HCT116 (cell line): ENCODE measurements at regions not wholly inside any gene's neighbourhood (a gene's known extent, or its start where the extent isn't known, plus 50 kb on each side); places are given as distances from the start of the nearest gene placed in this dataset.

Experiments
- ATAC-seq: fragments of 200-7000 bp; cut with Tn5 transposase; 2 replicates; pipeline ENCODE4 v1.9.1; 2020; ENCODE audit warnings: mild to moderate bottlenecking, moderate library complexity
- BruUV-seq: library from RNA; stranded (reverse); fragments of 400-500 nt; replicated peaks from 2 replicates; lab custom pipeline; 2021; lab: Mats Ljungman, UMichigan
- CTCF ChIA-PET: fragments of 300-600 bp; sonication (Branson Sonifier 250); formaldehyde crosslinking; loops from one replicate; lab custom pipeline; 2021; ENCODE audit warnings: antibody characterized with exemption; lab: Charles Lee
- POLR2A ChIA-PET: fragments of 300-600, 350-600 bp; sonication (Branson Sonifier 250); formaldehyde crosslinking; loops from one replicate; lab custom pipeline; 2021; ENCODE audit warnings: antibody characterized with exemption; lab: Charles Lee
- RAD21 ChIA-PET, 2 experiments: fragments of 300-600 bp; sonication (Branson Sonifier 250); formaldehyde crosslinking; loops; one replicate each; lab custom pipeline; 2023; ENCODE audit warnings: low total read pairs in 2 of 2; ENCODE audit not compliant: uncharacterized antibody in 2 of 2, unreplicated experiment in 2 of 2, low non-redundant PET in 1 of 2; lab: Charles Lee
- DNase-seq: peaks from one replicate; pipeline ENCODE4 v3.0.0-alpha.2; 2010; ENCODE audit warnings: low read depth, low spot score
- H2AFZ ChIP-seq: fragments of 200-600 bp; shearing (Covaris generic), sonication (generic); 2 replicates; pipeline ENCODE4 v1.6.1; 2017; ENCODE audit warnings: low read depth, mixed run types, mixed read lengths, antibody characterized with exemption, low read length; ENCODE audit not compliant: poor library complexity, severe bottlenecking
- H3K27ac ChIP-seq: 2 replicates; pipeline ENCODE4 v1.5.1; 2012; ENCODE audit warnings: low read depth, low read length
- H3K27me3 ChIP-seq: fragments of 200-600 bp; sonication (generic); 2 replicates; pipeline ENCODE4 v1.6.1; 2016; ENCODE audit warnings: mixed run types, low read length, mixed read lengths; ENCODE audit not compliant: insufficient read depth
- H3K36me3 ChIP-seq, 2 experiments: fragments of 200-500 bp in 1 of 2; fragments of 200-600 bp in 1 of 2; sonication (Bioruptor generic) in 1 of 2; sonication (generic) in 1 of 2; 2 replicates each; pipeline versions ENCODE4 v1.5.1 to v1.6.1; 2014 to 2016; ENCODE audit warnings: low read length in 2 of 2, inconsistent platforms in 1 of 2, mixed read lengths in 1 of 2, mixed run types in 1 of 2; ENCODE audit not compliant: insufficient read depth in 2 of 2, control insufficient read depth in 1 of 2
- H3K4me1 ChIP-seq, 2 experiments: fragments of 200-600 bp in 1 of 2; sonication (generic) in 1 of 2; 2 replicates each; pipeline versions ENCODE4 v1.5.1 to v1.6.1; 2012 to 2017; ENCODE audit warnings: low read length in 2 of 2, inconsistent platforms in 1 of 2, mild to moderate bottlenecking in 1 of 2, mixed read lengths in 1 of 2, mixed run types in 1 of 2, moderate library complexity in 1 of 2; ENCODE audit not compliant: insufficient read depth in 2 of 2, control insufficient read depth in 1 of 2
- H3K4me2 ChIP-seq: fragments of 200-600 bp; sonication (generic); 2 replicates; pipeline ENCODE4 v1.6.1; 2017; ENCODE audit warnings: mixed run types, low read length, mixed read lengths
- H3K4me3 ChIP-seq, 2 experiments: fragments of 200-600 bp in 1 of 2; sonication (generic) in 1 of 2; replicated peaks in 1 of 2; 2 replicates each; pipeline ENCODE4 v1.5.1; 2011 to 2016; ENCODE audit warnings: low read length in 2 of 2, control low read depth in 1 of 2, low read depth in 1 of 2, mild to moderate bottlenecking in 1 of 2, mixed read lengths in 1 of 2, mixed run types in 1 of 2
- H3K79me2 ChIP-seq: fragments of 200-600 bp; sonication (generic); 2 replicates; pipeline ENCODE4 v1.6.1; 2017; ENCODE audit warnings: mild to moderate bottlenecking, mixed run types, low read length, moderate library complexity, mixed read lengths; ENCODE audit not compliant: insufficient read depth
- H3K9ac ChIP-seq: fragments of 200-600 bp; sonication (generic); 2 replicates; pipeline ENCODE4 v1.6.1; 2016; ENCODE audit warnings: low read length, mixed read lengths
- H3K9me2 ChIP-seq: fragments of 200-600 bp; sonication (generic), shearing (Covaris generic); 2 replicates; pipeline ENCODE4 v1.6.1; 2017; ENCODE audit warnings: mixed run types, mild to moderate bottlenecking, moderate library complexity; ENCODE audit not compliant: insufficient read depth
- H3K9me3 ChIP-seq, 2 experiments: fragments of 200-500 bp in 1 of 2; fragments of 200-600 bp in 1 of 2; sonication (Bioruptor generic) in 1 of 2; sonication (generic) in 1 of 2; 2 replicates each; pipeline ENCODE4 v1.6.1; 2014 to 2017; ENCODE audit warnings: low read length in 2 of 2, mixed read lengths in 2 of 2, inconsistent platforms in 1 of 2, low read depth in 1 of 2, mild to moderate bottlenecking in 1 of 2, mixed run types in 1 of 2, moderate library complexity in 1 of 2; ENCODE audit not compliant: control insufficient read depth in 1 of 2, insufficient read depth in 1 of 2
- H4K20me1 ChIP-seq: fragments of 200-600 bp; sonication (generic), shearing (Covaris generic); 2 replicates; pipeline ENCODE4 v1.6.1; 2017; ENCODE audit warnings: mixed run types, mild to moderate bottlenecking, moderate library complexity; ENCODE audit not compliant: insufficient read depth
- CEBPB ChIP-seq: IDR thresholded peaks from 2 replicates; pipeline ENCODE4 v1.6.1; 2012; ENCODE audit warnings: low read depth
- CTCF ChIP-seq, 3 experiments: fragments of 200-600 bp in 1 of 3; sonication (generic) in 1 of 3; IDR thresholded peaks in 2 of 3; conservative IDR thresholded peaks in 1 of 3; 2 replicates each; pipeline ENCODE4 v1.5.1; 2012 to 2017; ENCODE audit warnings: low read depth in 2 of 3, low read length in 2 of 3, antibody characterized with exemption in 1 of 3, borderline replicate concordance in 1 of 3, control low read depth in 1 of 3, mild to moderate bottlenecking in 1 of 3, mixed read lengths in 1 of 3, mixed run types in 1 of 3, moderate library complexity in 1 of 3; ENCODE audit not compliant: insufficient read depth in 1 of 3
- ELF1 ChIP-seq: IDR thresholded peaks from 2 replicates; pipeline ENCODE4 v1.6.1; 2012; ENCODE audit warnings: low read depth, borderline replicate concordance
- EZH2phosphoT487 ChIP-seq: fragments of 200-600 bp; IDR thresholded peaks from 2 replicates; pipeline ENCODE4 v1.6.1; 2018; ENCODE audit warnings: antibody characterized with exemption, borderline replicate concordance
- FOSL1 ChIP-seq: IDR thresholded peaks from 2 replicates; pipeline ENCODE4 v1.6.1; 2012; ENCODE audit warnings: low read depth
- POLR2A ChIP-seq: IDR thresholded peaks from 2 replicates; pipeline ENCODE4 v1.7.0; 2011; ENCODE audit warnings: borderline replicate concordance; ENCODE audit not compliant: insufficient read depth, insufficient read length; ENCODE audit errors: extremely low read depth
- POLR2AphosphoS5 ChIP-seq: IDR thresholded peaks from 2 replicates; pipeline ENCODE4 v1.6.1; 2011; ENCODE audit warnings: mild to moderate bottlenecking, low read depth, low read length, moderate library complexity
- RAD21 ChIP-seq: IDR thresholded peaks from 2 replicates; pipeline ENCODE4 v1.6.1; 2012; ENCODE audit warnings: low read depth, mild to moderate bottlenecking
- REST ChIP-seq: IDR thresholded peaks from 2 replicates; pipeline ENCODE4 v1.6.1; 2012; ENCODE audit warnings: low read depth
- SIN3A ChIP-seq: IDR thresholded peaks from 2 replicates; pipeline ENCODE4 v1.6.1; 2012; ENCODE audit warnings: low read depth
- SP1 ChIP-seq: IDR thresholded peaks from 2 replicates; pipeline ENCODE4 v1.6.1; 2012; ENCODE audit warnings: low read depth
- SRF ChIP-seq: IDR thresholded peaks from 2 replicates; pipeline ENCODE4 v1.6.1; 2012; ENCODE audit warnings: low read depth
- TCF7L2 ChIP-seq: IDR thresholded peaks from 2 replicates; pipeline ENCODE4 v1.7.0; 2011; ENCODE audit warnings: borderline replicate concordance, inconsistent platforms; ENCODE audit not compliant: insufficient read depth, insufficient read length; ENCODE audit errors: extremely low read depth
- ZFX ChIP-seq: fragments of 450-650 bp; IDR thresholded peaks from 2 replicates; pipeline ENCODE4 v1.6.1; 2017
- intact Hi-C: fragments of 100-400 bp; cut with micrococcal nuclease; formaldehyde crosslinking; loops from 2 replicates; pipeline ENCODE4 v1.10.0; 2022

- no peak for ATAC-seq
- no peak overlapping the region for H3K4me2 ChIP-seq
- H3K9ac ChIP-seq = no peak overlapping the region
- intact Hi-C loops = no loop called here
- H4K20me1 ChIP-seq = no peaks in the 10 kb centered on the region
- no peaks in the 10 kb centered on the region for H3K36me3 ChIP-seq
- no peak for DNase-seq
- H3K4me1 ChIP-seq = no peaks in the 10 kb centered on the region
- POLR2A ChIA-PET = no interaction called here
- H2AFZ ChIP-seq = no peak overlapping the region
- H3K4me3 ChIP-seq = no peak overlapping the region
- no peak for TF ChIP-seq ZFX
- TF ChIP-seq TCF7L2 = no peak
- no peak for TF ChIP-seq POLR2A
- no peak for TF ChIP-seq POLR2AphosphoS5
- no peak for TF ChIP-seq SRF
- TF ChIP-seq CEBPB = no peak
- no peak for TF ChIP-seq RAD21
- no peak for TF ChIP-seq SP1
- TF ChIP-seq CTCF (IDR thresholded peaks at IDR 0.05 in 2 of 3, conservative IDR thresholded peaks at IDR 0.05 in 1 of 3; ENCODE audit: borderline replicate concordance in 1 of 3, insufficient read depth in 1 of 3, low read depth in 2 of 3, low read length in 2 of 3) = no peak
- no peak for TF ChIP-seq ELF1
- TF ChIP-seq EZH2phosphoT487 = no peak
- TF ChIP-seq REST = no peak
- TF ChIP-seq FOSL1 = no peak
- no peak for TF ChIP-seq SIN3A
- no peaks in the 10 kb centered on the region for H3K79me2 ChIP-seq
- no peak overlapping the region for H3K27ac ChIP-seq
- BruUV-seq = no TSS peak
- CTCF ChIA-PET = no interaction called here
- no peaks in the 10 kb centered on the region for H3K9me2 ChIP-seq
- H3K9me3 ChIP-seq = peaks cover 7 to 20% of the 10 kb centered on the region in 2 experiments; a peak in 2 of 4 replicates
- no peaks in the 10 kb centered on the region for H3K27me3 ChIP-seq
- RAD21 ChIA-PET = no interaction called here
Measured at GRCh38 chr6:51430589-51430988, 611.9 kb downstream of the TFAP2B start.
